ENCODE measurements at regions not wholly inside any gene's neighbourhood (a gene's known extent, or its start where the extent isn't known, plus 50 kb on each side); places are given as distances from the start of the nearest gene placed in this dataset.

DNA sequence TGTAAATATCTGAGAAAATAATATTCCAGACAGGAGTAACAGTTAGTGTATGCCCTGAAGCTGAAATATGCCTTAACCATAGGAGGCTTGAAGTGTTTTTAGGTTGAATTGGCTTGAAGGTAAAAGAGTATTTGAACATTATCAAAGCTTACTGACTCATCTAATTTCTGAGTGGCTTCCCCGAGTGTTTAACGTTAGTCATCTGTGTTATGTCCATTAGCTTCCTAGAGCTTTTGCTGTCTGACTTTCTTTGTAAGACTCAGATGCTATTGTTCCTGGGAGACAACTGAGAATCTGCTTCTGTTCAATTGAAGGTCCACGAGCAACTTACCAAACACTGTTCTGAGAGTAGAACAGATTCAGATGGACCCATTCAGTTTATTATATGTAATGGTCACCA, 656.8 kb upstream of the NECTIN3 start:
- TF ChIP-seq, protein P1, sequence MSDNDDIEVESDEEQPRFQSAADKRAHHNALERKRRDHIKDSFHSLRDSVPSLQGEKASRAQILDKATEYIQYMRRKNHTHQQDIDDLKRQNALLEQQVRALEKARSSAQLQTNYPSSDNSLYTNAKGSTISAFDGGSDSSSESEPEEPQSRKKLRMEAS (IDR thresholded peaks at IDR 0.05): no peak
- TF ChIP-seq, protein P2, sequence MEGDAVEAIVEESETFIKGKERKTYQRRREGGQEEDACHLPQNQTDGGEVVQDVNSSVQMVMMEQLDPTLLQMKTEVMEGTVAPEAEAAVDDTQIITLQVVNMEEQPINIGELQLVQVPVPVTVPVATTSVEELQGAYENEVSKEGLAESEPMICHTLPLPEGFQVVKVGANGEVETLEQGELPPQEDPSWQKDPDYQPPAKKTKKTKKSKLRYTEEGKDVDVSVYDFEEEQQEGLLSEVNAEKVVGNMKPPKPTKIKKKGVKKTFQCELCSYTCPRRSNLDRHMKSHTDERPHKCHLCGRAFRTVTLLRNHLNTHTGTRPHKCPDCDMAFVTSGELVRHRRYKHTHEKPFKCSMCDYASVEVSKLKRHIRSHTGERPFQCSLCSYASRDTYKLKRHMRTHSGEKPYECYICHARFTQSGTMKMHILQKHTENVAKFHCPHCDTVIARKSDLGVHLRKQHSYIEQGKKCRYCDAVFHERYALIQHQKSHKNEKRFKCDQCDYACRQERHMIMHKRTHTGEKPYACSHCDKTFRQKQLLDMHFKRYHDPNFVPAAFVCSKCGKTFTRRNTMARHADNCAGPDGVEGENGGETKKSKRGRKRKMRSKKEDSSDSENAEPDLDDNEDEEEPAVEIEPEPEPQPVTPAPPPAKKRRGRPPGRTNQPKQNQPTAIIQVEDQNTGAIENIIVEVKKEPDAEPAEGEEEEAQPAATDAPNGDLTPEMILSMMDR (IDR thresholded peaks at IDR 0.05; ENCODE audit: low read depth, low read length, missing input control): no peak
- TF ChIP-seq FOXA1 (IDR thresholded peaks at IDR 0.05) (no peak), TAF1 (conservative IDR thresholded peaks at IDR 0.05) (no peak), HNF4G (IDR thresholded peaks at IDR 0.05) (no peak), GABPA (IDR thresholded peaks at IDR 0.05 in 1 of 2, conservative IDR thresholded peaks at IDR 0.05 in 1 of 2) (no peak), RAD21 (IDR thresholded peaks at IDR 0.05) (no peak), SP1 (IDR thresholded peaks at IDR 0.05) (no peak)
- TF ChIP-seq, protein P3, sequence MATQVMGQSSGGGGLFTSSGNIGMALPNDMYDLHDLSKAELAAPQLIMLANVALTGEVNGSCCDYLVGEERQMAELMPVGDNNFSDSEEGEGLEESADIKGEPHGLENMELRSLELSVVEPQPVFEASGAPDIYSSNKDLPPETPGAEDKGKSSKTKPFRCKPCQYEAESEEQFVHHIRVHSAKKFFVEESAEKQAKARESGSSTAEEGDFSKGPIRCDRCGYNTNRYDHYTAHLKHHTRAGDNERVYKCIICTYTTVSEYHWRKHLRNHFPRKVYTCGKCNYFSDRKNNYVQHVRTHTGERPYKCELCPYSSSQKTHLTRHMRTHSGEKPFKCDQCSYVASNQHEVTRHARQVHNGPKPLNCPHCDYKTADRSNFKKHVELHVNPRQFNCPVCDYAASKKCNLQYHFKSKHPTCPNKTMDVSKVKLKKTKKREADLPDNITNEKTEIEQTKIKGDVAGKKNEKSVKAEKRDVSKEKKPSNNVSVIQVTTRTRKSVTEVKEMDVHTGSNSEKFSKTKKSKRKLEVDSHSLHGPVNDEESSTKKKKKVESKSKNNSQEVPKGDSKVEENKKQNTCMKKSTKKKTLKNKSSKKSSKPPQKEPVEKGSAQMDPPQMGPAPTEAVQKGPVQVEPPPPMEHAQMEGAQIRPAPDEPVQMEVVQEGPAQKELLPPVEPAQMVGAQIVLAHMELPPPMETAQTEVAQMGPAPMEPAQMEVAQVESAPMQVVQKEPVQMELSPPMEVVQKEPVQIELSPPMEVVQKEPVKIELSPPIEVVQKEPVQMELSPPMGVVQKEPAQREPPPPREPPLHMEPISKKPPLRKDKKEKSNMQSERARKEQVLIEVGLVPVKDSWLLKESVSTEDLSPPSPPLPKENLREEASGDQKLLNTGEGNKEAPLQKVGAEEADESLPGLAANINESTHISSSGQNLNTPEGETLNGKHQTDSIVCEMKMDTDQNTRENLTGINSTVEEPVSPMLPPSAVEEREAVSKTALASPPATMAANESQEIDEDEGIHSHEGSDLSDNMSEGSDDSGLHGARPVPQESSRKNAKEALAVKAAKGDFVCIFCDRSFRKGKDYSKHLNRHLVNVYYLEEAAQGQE (IDR thresholded peaks at IDR 0.05): no peak
